Suprapubic skin (tissue), 4 donors: ENCODE measurements at regions not wholly inside any gene's neighbourhood (a gene's known extent, or its start where the extent isn't known, plus 50 kb on each side); places are given as distances from the start of the nearest gene placed in this dataset.

Experiments
- CTCF ChIP-seq, 2 donors: fragments of 200-600 bp in 1 of 2; fragments of 450-650 bp in 1 of 2; sonication (generic) in 1 of 2; IDR thresholded peaks; one replicate each; pipeline ENCODE4 v1.5.1; 2016 to 2019; ENCODE audit warnings: antibody characterized with exemption in 2 of 2, mild to moderate bottlenecking in 1 of 2, moderate library complexity in 1 of 2
- EP300 ChIP-seq: sonication (generic); formaldehyde crosslinking; IDR thresholded peaks from one replicate; pipeline ENCODE4 v1.6.1; 2017; ENCODE audit warnings: antibody characterized with exemption
- POLR2A ChIP-seq, 2 donors: fragments of 450-650 bp; IDR thresholded peaks; one replicate each; pipeline ENCODE4 v1.6.1; 2017; ENCODE audit warnings: antibody characterized with exemption in 2 of 2, mild to moderate bottlenecking in 2 of 2, moderate library complexity in 2 of 2
- POLR2AphosphoS5 ChIP-seq, 3 donors: sonication (generic); formaldehyde crosslinking; IDR thresholded peaks; one replicate each; pipeline ENCODE4 v1.6.1; 2017; ENCODE audit warnings: antibody characterized with exemption in 3 of 3

- no peak for TF ChIP-seq POLR2A (IDR thresholded peaks at IDR 0.05)
- TF ChIP-seq CTCF (IDR thresholded peaks at IDR 0.05): no peak
- no peak for TF ChIP-seq POLR2AphosphoS5 (IDR thresholded peaks at IDR 0.05)
- TF ChIP-seq EP300: no peak
Observed at GRCh38 chr11:10938650-10939387, 81.0 kb upstream of the ZBED5 start.
